NCI-H748 (cell line): ENCODE measurements at regions not wholly inside any gene's neighbourhood (a gene's known extent, or its start where the extent isn't known, plus 50 kb on each side); places are given as distances from the start of the nearest gene placed in this dataset.
A peak's percentile ranks its signal among the peaks of the same experiment; 100 is the strongest.
"Not testable (repeated sequence)": the region's sequence is repeated elsewhere in the genome, so short reads cannot be mapped to it uniquely, and the experiment has no call there.

ENCODE experiments used
- DNase-seq: peaks from one replicate; lab custom pipeline; 2025; ENCODE audit not compliant: unreplicated experiment; lab: John Stamatoyannopoulos, UW

DNA sequence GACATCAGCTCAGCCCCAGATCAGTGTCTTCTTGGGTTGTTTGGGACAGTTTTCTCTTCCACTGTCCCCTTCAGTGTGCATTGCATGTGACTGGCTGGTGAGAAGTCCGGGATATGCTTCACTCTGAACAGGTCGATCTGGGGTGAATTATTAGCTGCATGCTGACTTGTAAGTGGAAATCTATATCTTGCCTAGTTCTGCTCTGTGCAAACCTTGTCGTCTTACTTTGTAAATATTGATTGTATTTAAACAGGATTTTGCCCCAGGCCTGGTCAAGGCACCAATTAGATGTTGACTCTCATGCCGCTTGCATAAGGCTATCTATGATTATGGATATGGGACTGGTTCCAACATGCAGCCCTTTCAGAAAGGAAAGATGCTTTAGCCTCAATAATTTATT is 669.7 kb downstream of the TYW1 start:
- peak; percentile 65 for DNase-seq

DNA sequence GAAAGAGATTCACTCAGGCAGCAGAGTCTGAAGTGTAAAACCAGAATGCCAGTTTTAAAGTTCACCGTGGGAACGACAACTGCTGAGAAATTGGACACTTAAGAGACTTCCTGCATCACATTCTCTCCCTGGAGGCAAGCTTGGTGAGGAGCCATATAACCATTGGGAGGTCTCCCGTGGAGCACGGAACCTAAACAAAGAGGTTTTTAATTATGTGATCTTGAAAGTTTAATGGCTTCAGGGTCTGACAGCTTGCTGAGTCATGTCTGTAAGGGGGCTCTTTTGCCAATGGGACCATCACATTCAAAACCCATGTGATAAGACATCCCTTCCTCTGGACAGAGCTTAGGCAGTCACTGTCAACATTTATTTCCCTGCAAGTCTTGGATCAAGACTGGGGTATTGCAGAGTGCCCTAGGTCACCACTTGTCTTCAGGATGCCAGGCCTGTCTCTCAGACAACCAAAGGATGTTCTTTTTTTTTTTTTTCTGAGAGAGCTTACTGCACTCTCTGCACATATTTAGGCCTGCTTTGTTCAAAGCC is 674.4 kb downstream of the TYW1 start:
- no peak for DNase-seq

DNA sequence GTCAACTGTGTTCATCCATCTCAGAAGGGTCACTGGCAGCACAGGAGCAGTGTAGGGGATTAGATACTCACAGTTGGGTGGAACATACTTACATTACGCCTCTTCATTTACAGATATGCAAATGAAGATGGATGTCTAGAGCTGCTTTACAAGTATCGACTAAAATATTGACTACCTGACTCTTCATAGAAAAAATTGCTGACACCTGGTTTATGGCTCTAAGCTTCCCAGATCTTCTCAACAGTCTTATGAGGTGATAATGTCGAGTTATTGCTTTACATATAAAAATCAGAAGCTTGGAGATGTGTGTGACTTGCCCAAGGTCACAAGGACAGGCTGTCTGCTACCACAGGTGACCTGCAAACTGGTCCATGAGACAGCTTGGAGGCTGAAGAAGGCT is 677.2 kb downstream of the TYW1 start:
- no peak for DNase-seq

DNA sequence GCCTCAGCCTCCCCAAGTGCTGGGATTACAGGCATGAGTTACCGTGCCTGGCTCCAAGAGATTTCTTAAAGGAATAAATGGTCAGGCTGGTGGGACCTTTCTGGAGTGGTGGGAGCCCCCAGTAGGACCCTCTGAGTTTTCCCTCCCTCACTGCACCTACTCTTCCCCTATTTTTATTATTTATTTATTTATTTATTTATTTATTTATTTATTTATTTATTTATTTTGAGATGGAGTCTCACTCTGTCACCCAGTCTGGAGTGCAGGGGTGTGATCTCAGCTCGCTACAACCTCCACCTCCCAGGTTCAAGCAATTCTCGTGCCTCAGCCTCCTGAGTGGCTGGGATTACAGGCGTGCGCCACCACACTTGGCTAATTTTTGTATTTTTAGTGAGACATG is 678.2 kb downstream of the TYW1 start:
- DNase-seq: not testable (repeated sequence)

DNA sequence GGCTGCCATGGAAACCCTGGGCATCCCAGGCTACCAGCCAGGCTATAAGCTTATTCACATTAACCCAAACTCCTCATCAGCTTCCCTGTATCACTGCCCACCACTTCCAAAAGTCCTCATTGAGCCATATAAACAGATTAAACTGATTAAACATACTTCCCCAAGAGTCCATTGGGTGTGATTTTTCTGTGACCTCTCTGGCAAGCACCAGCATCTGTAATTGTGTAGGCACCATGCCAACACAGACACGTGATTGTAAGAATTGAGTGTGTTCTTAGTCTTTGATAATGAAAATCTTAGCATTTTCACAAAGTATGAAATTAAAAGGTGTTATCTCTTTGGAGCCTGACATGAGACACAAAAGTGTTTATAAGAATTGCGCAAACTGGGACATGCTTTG is 679.3 kb downstream of the TYW1 start:
- peak; percentile 17 for DNase-seq

DNA sequence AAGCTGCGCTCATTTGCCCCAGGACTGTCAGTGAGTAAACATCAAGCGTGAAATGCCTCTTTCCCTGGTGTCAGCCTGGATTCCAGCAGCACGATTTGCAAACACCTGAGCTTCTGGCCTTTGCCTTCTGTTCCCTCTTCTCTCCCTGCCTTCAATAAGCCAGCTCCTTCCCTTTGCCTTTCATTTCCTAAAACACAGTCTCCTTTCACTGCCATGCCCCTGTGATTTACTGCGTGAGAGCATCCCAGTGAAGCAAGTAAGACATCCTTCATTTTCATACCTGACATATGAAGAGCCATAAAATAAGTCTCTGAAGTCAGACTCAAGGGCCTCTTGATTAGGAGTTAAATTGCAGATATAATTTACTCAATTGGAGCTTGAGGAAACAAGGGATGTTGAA is 681.8 kb downstream of the TYW1 start:
- DNase-seq: no peak

DNA sequence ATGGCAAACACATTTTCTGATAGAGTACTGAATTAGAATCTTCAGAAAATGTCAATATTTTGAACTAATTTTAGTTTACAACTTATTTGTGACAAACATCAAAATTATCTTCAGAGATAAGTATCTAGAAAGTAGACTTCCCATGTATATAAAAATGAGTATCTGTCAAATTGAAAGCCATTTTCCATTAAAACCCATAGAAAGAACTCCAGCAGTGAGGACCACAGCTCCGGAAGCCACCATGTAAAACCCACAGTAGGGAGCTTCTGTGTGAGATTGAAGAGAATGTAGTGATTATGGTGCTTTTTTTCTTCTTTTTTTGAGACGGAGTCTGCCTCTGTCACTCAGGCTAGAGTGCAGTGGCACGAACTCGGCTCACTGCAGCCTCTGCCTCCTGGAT is 687.0 kb downstream of the TYW1 start:
- DNase-seq: no peak

DNA sequence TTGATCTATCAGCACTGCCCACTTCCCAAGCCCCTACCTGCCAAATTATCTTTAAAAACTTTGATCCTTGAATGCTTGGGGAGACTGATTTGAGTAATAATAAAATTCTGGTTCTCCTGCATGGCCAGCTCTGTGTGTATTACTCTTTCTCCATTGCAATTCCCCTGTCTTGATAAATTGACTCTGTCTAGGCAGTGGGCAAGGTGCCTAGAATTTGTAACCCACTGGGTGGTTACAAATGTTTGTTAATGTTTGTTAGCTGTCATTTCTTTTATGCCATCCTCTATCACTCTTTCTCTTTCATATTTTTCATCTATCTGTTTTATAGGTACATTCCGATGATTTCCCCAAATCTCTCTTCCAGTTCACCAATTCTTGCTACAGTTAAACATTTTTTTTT is 694.1 kb downstream of the TYW1 start:
- no peak for DNase-seq

DNA sequence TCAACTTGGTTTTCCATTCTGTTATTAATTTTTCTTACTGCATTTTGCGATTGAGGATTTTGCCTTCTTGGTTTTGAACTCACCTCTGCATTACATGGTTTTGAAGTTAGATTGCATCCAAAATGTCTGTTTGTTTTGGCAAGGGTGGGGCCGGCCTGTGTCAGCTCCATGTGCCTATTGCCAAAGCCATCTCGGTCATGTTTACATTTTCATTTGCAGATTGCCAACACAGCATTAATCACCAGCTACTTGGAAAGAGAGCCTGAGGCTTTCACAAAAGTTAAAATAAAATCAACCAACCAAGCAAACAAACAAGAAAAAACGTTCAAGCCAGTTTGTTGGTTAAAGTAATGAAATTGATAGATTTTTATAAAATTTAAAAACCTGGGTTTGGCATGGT is 695.8 kb downstream of the TYW1 start:
- peak; percentile 22 for DNase-seq

DNA sequence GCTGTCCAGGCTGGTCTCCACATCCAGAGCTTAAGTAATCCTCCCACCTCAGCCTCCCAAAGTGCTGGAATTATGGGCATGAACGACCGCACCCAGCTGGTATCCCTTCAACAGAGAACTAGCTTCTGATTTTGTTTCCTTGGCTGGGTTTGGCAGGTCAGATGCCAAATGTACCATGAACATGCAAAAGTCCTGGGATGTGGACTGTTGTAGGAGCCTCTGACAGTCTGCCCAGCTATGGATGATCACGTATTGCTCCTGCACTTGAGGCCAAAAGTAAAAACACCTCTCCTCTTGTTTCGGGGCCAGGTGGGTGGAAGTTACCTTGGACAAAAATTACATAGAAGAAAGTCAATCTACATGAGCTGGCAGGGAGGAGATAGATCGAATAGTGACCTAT is 699.5 kb downstream of the TYW1 start:
- DNase-seq: no peak

DNA sequence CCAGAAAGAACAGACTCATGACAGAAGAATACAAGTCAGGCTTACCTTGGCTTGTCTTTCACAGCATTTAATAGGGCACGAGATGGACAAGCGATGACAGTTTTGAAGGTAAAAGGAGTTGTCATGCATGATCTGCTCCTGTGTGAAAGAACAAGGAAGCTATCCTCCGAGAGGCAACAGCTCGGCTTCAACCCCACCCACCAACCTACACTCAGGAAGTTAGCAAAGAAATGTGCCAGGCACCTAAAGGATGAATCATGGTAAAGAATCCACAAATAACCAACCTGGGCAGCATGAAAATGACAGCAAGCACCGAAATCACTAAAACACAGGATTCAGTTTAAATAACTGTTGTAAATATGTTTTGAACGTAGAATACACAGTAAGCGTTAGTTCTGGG is 700.2 kb downstream of the TYW1 start:
- DNase-seq: no peak

DNA sequence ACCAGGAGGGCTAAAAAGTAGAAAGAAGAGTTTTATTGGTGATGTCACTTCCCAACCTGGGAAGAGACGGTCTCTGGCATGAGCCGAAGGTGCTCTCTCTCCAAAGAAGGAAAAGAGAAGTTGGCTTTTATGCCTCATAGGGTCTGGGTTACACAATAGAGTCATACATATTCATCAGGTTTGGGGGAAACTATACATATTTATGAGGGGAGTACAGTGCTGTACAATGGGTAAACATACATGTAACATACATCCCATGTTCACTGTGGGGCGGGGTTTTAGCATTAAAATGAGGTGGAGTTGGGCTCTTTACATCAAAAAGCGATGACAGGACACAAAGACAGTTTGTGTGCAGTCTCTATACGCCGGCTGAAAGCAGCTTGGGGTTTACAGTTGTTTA is 701.7 kb downstream of the TYW1 start:
- DNase-seq: no peak

DNA sequence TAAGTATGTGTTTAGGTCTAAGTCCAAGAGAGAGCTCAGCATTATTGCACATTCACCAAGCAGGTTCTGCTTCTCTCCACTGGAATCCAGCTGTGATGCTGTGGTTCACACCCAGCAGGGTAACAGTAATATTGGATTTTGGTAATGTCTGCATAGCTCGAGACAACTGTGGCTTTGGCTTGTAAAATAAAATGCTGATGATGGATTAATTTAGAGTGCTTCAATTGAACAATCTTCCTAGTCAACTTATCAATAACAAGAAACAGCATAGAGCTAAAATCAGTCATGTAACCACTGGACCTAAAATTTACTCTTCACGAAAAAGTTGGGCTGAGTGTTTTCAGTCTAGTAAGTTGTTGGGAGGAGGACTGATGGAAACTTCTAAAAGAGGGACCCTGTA is 709.2 kb downstream of the TYW1 start:
- no peak for DNase-seq

DNA sequence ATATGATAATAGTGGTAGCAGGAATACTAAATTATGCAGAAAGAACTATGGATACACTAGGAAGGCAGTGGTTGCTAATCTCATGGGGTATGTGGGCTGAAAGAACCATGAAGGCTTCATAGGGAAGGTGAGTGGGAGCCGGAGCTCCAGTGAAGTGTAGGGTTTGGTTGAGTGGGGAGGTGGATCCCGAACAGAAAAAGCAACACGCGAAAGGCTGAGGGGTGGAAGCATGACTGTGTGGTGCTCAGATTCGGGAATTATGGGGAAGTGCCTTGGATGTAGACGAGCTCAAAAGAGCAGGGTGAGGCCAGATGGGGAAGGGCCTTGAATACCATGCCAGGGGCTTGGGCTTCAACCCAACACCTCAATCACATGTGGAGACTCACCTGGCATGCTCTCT is 715.1 kb downstream of the TYW1 start:
- no peak for DNase-seq

DNA sequence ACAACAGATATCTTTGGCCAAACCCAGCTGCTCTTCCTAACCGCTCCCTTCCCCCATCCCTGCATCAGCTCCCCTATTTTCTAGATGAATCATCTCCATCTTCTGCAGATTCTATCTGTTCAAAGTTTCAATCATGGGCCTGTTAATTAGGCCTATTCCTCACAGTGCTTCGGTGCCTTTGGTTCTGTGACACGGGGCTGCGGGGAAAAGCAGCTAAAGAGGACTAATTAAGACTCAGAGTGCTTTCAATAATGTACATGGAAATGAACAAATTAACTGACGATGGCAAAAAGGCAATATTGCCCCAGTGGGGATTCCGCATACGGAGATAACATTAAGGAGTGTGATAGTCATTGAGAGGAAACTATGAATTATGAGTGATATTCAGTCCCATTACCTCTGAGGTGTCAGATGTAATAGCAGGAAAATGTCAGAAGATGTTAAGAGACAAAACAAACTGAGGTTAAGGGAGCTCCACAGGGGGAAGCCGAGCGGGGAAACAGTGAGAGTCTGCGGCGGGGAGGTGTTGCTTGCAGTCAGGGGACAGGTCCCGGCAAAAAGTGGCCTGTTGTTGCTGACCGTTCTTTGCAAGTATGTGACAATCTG is 716.9 kb downstream of the TYW1 start:
- DNase-seq: no peak

DNA sequence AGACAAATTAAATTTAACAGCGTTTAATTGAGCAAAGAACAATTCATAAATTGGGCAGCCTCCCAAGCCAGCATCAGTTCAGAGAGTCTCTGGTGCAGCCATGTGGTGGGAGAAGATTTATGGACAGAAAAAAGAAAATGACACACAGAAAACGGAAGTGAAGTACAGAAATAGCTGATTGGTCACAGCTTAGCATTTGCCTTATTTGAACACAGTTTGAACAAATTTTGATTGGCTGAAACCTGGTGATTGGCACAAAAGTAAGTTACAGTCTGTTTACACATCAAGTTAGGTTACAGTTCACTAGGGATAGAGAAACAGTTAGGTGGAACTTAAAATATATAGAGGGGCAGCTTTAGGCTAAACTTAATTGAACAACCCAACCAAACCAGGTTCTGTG is 720.1 kb downstream of the TYW1 start:
- DNase-seq: no peak

DNA sequence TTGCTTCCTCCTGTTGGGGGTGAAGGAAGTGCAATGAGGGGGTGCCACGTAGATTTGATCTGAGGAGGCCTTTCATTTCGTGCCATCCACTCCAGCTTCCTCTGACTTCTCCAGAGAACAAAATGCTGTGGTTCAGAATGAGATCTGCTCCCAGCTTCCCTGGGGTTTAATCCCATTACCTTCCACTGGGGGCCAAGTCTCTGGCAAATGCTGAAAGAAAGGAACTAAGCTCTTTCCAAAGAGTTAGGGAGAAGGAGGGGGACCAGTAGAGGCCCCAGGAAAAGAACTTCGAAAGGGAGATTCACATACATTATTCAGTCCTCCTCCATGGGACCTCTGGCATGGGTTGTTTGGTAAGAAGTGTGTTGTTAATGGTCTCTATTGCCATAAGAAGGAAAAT is 727.0 kb downstream of the TYW1 start:
- DNase-seq: no peak

DNA sequence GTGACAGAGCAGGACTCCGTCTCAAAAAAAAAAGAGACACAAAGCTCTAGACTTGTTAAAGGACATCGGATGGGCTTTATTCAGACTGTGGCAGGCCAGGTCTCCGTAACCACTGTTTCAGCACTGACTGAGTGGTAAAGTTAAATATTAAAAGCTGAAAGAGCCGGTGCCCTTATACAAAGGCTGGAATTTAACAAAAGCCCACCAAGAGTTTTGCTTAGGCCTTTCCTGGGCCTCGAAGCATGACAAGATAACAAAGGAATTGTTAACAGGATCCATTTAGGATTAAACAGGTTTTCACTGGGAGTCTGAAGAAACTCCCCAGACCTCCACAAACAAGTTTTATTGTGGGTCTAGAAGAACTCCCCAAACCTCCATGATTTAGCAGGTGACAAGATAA is 727.8 kb downstream of the TYW1 start:
- no peak for DNase-seq

DNA sequence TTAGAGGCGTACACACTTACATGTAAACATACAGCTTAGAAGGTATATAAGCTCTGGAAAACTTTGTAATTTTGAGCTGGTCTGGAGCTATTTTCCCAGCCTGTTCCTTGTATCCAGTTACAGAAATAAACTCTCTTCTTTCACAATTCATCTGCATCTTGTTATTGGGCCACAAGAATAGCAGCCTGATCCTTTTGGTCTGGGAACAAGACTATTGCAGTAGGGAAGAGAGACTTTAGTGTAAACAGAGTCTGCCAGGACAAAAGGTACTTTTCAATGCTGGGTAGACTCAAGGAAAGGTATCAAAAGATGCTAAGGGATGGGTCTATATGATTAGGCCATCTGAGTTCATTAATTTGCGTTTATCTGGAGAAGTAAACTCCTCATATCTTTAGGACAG is 728.3 kb downstream of the TYW1 start:
- no peak for DNase-seq

DNA sequence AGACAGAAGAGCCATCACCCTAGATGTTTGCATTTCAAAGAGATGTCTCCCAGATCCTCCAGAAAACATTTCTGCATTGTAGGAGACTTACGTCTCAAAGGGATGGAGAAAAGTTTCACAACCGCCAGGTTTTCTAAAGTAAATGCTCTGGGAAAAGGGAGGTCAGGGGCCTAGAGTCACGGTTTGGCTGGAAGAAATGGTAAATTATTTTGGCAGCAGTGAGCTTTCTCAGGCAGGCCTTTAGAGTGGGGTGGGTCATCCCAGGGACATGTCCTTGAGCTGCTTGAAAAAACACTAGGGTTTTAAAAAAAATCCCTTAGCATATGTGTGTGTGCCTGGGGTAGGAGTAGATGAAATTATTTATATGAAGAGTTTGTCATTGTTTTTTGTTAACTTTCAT is 728.8 kb downstream of the TYW1 start:
- no peak for DNase-seq

DNA sequence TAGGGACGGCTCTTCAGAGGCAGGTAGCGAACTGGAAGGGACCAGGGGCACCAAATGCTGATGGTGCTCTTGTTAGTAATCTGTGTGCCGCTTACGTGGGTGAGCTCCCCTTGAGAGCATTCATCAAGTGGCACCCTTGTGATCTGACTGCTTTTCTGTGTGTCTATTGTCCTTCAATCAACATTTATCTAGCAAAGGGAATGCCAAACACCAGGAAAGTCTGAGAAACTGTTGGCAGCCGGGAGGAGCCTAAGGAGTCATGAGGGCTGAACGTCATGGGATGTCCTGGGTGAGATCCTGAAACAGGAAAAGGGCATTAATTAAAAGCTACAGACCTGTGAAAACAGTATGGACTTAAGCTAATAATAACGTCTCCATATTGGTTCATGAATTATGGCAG is 733.1 kb downstream of the TYW1 start:
- DNase-seq: no peak

DNA sequence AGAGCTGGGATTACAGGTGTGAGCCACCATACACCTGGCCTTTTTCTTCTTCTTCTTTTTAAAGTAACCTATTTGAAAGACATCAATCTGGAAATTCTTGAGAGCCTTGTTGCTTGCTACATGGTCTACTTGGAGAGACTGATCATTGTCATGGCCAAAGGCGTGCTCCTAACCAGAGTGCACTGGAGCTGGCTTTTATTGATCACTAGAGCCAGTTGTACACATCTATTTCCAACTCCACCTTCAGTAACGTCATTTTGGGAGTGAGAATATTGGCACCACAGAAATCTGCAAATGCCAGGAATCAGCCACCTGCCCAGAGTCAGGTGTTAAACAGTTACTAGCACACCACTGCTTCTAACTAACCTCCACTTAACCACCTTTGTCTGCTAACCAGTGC is 735.1 kb downstream of the TYW1 start:
- DNase-seq: no peak

DNA sequence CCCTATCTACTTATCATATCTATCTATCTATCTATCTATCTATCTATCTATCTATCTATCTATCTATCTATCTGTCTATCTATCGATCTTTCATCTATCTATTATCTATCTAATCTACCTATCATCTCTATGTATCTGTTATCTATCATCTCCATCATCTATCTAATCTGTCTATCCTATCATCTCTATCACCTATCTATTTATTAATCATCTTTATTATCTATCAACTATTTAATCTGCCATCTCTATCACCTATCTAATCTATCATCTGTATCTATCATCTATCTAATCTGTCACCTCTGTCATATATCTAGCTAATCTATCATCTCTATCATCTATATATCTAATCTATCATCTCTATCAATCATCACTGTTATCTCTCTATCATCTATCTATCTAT is 736.3 kb downstream of the TYW1 start:
- no peak for DNase-seq

DNA sequence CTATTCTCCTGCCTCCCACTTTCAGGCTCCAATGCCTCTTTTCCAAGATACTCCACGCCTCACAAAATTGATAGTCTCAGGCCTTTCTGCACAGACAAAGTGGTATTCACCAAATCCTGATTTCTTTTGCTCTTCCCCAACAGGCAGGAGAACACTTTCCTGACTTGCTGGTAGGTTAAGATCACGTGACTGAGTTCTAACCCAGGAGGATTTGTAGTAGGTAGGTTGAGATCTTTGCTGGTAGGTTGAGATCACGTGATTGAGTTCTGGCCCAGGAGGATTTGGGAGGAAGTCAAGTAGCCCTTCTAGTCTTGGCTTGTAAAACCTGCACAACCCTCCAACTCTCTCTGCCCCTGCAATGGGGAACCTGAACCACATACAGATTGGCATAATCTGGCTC is 741.5 kb downstream of the TYW1 start:
- DNase-seq: no peak
